ENCODE measurements at regions not wholly inside any gene's neighbourhood (a gene's known extent, or its start where the extent isn't known, plus 50 kb on each side); places are given as distances from the start of the nearest gene placed in this dataset.

GRCh38 chr9:69955536-69956355, 87.9 kb upstream of the MAMDC2 start:
- in situ Hi-C loops (cut with MboI; ENCODE audit: low sequenced_read_pairs), result loop anchor here (25.0 kb wide), 1 partner anchor 632 kb away; no protein-coding TSS in a partner anchor

DNA sequence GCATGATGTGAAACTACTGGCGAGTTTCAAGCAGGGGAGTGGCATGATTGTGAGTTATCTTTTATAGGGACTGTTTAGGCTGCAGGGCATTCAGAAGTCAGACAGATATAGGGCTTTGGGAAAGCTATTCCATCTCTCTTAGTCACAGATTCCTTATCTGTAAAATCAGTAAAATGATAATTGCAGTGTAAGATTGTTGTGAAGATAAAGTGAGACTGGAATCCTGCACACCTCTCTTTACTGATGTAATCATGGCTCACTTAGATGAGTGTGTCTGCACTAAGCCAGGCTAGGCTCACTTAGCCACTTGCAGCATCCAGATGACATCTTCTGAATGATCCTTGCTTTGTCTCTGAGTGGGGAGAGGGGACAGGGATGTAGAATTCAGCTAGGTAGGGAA, 81.8 kb upstream of the MAMDC2 start:
- in situ Hi-C loops (cut with MboI; ENCODE audit: low sequenced_read_pairs), result loop anchor here (25.0 kb wide), 1 partner anchor 625 kb away; no protein-coding TSS in a partner anchor

DNA sequence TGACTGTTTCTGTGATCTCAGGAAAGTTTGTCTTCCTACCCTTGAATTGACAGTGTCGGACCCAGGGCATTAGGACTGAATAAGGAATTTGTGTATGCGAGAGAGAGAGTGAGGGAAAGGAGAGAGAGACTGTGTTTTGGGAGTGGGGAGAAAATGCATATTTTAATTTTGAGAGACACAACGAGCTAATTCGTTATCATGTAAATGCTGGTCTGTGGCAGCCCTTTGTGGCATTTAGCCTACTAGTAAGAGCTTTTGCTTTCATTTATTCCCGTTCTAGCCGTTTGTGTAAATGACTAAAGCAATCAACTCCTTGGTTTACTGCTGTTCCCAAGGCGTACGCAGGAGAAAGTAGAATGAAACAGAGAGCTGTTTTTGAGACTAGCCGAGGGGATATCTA, 79.8 kb upstream of the MAMDC2 start:
- in situ Hi-C loops (cut with MboI; ENCODE audit: low sequenced_read_pairs), result loop anchor here (25.0 kb wide), 1 partner anchor 623 kb away; no protein-coding TSS in a partner anchor

DNA sequence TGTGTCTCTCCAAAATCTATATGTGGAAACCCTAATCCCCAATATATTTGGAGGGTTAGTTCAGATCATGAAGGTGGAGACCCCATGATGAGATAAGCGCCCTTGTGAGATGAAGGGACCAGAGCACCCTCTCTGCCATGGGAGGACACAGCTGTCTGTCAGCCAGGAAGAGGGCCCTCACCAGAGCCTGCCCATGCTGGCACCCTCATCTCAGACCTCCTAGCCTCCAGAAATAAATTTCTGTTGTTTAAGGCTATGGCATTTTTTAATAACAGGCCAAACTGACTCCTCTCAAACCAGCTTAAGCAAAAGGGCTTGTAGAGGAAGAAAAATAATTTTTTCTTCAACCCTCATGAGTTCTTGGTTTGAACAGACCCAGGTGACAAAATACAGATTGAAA, 79.2 kb upstream of the MAMDC2 start:
- in situ Hi-C loops (cut with MboI; ENCODE audit: low sequenced_read_pairs), result loop anchor here (25.0 kb wide), 1 partner anchor 623 kb away; no protein-coding TSS in a partner anchor

DNA sequence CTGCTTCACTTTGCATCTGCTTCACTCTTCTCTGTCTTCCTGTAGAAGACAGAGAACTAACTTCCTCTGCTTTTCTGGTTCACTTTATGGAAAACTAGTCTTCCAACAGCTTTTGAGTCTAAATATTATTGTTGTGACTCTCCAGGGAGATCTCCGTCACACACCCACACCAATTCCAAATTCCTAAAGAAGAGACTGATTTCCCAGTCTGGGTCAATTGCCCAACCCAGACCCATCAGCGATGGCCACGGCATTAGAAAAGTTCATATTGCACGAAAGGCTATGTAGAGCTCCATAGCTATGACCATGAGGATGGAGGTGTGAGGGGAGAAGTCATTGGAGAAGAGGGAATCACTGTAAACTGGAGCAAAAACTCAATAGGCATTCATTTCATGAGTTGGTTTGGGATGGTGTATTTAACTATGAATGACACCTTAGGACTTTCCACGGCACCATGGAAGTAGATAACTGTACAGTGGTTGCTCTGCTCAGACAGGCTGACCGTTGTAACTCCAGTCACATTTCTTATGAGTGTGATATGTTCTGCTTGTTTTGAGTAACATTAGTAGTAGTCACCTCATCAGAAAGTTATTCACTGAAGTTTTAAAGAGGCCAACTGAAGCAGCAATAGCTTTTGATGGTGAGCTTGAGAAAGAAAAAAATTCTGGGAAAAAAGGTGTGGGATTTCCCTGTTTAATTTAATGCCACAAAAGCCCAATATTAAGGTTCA, 78.1 kb upstream of the MAMDC2 start:
- in situ Hi-C loops (cut with MboI; ENCODE audit: low sequenced_read_pairs), result loop anchor here (25.0 kb wide), 1 partner anchor 622 kb away; no protein-coding TSS in a partner anchor

DNA sequence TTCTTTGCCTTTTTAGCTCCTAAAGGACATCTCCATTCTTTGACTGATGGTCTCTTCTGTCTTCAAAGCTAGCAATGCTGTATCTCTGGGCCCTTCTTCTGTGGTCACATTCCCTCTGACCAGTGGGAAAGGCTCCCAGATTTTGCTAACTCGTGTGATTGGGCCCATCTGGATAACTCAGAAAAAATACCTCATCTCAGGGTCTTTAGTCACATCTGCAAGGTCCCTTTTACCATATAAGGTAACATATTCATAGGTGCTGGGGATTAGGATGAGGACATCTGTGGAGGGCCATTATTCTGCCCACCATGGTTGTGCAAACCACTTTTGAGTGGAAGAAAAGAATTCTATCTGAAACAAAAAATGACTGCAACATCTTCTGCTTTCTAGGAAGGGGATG, 76.3 kb upstream of the MAMDC2 start:
- in situ Hi-C loops (cut with MboI; ENCODE audit: low sequenced_read_pairs), result loop anchor here (25.0 kb wide), 1 partner anchor 620 kb away; no protein-coding TSS in a partner anchor

DNA sequence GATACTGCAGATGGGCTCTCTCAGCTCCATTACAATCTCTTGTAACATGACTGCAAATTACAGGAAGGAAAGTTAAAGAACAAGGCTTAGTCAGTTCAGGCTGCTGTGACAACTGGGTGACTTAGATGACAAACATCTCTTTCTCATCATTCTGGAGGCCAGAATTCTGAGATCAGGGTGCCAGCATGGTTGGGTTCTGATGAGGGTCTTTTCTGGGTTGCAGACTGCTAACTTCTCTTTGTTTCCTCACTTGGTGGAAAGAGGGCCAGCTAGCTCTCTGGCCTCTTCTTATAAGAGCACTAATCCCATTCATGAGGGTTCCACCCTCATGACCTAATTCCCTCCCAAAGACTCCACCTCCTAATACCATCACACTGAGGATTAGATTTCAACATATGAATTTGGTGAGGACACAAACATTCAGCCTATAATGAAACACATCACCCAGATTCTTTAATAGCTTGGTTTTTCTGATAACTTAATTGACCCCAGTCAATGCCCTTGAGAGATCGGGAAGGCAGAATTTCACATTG, 73.6 kb upstream of the MAMDC2 start:
- in situ Hi-C loops (cut with MboI; ENCODE audit: low sequenced_read_pairs), result loop anchor here (25.0 kb wide), 1 partner anchor 617 kb away; no protein-coding TSS in a partner anchor

- in situ Hi-C loops (cut with MboI; ENCODE audit: low sequenced_read_pairs), result loop anchor here (25.0 kb wide), 1 partner anchor 615 kb away; no protein-coding TSS in a partner anchor
Measured at GRCh38 chr9:69971643-69972449, 71.8 kb upstream of the MAMDC2 start.

DNA sequence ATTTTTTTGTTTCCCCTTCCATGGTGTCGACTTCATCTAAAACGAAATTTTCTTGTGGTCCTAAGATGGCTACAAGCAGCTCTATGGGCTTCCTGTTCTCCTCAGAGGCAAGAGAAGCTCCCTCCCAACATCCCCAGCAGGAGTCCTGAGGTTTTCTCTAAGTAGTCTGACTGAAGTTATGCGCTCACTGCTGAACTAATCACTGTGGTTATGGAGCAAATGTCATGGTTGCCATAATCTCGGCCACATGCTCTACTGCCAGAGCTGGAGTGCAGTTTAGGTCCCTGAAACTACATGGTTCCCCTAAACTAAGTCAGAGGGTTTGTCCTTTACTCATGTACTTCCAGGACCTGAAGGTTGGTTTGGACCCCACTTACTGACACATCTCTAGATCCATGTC, 68.0 kb upstream of the MAMDC2 start:
- in situ Hi-C loops (cut with MboI; ENCODE audit: low sequenced_read_pairs), result no loop called here

DNA sequence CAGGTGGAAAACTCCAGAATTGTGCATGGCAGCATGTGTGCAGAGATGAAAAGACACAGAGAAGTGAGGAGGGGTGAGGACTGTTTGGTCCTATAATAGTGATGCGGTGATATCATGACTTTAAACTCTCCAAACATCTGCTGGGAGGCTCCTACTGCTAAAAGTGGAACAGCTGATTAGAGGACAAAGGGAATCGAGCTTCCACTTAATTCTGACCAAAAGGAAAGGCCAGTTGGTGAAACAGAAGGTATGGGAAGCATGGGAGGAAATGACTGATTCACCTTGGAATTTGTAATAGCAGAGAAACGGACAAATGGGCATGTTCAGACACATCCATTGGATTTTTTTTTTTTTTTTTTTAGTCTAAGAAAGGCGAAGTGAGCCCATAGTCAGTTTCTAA, 67.5 kb upstream of the MAMDC2 start:
- in situ Hi-C loops (cut with MboI; ENCODE audit: low sequenced_read_pairs), result no loop called here

GRCh38 chr9:69980041-69980440, 63.6 kb upstream of the MAMDC2 start:
- in situ Hi-C loops (cut with MboI; ENCODE audit: low sequenced_read_pairs), result no loop called here

DNA sequence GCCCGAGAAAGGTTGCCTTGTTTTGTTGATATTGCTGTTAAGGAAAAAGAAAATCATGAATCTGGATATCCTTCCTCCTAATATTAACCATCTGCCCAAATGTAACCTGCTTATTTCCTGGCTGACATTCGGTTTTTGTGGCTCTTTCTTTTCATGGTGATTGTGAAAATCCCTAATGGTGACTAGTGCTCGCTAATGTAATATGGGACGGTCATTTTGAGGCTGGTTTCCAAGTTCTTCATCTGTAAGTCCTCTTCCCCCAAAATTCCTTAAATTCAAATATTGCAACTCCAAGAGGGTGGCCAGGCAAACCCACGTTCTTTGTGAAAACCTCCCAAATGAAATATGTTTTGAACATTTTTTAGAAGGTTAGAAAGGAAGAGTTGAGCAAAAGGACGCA, 63.1 kb upstream of the MAMDC2 start:
- in situ Hi-C loops (cut with MboI; ENCODE audit: low sequenced_read_pairs), result no loop called here

DNA sequence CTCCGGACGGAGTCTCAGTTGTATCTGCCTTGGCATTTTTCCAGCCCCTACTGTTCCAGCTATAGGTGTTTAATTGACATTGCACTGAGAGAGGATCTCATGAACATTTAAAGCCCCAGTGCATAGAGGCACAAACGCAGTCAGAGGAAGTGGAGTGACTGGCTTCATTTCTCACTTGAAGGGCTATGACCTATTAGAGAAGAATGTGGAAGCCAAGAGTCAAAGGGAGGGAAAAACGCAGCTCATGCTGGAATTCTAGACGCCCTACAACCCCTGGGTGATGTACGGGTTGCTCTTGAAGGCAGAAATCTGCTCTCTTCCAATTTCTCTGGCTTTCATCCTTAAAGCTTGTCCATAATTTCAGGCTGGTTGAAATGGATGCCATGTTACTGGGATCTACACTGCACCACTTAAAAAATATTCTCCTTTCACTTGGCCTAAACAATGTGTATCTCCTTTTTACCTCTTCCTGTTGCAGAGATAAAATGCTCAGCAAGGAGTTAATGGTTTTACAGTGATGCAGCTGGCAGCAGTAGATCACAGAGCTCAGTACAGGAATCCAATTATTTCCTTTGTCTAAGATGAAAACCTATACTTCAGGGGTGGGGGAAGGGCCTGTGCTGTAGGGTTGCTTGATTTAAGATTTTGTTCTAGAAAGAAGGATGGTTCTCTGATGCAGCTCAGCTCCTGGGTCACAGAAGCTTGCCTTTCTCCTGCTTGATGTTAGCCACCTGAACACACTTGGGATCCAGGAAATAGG, 61.8 kb upstream of the MAMDC2 start:
- in situ Hi-C loops (cut with MboI; ENCODE audit: low sequenced_read_pairs), result no loop called here

DNA sequence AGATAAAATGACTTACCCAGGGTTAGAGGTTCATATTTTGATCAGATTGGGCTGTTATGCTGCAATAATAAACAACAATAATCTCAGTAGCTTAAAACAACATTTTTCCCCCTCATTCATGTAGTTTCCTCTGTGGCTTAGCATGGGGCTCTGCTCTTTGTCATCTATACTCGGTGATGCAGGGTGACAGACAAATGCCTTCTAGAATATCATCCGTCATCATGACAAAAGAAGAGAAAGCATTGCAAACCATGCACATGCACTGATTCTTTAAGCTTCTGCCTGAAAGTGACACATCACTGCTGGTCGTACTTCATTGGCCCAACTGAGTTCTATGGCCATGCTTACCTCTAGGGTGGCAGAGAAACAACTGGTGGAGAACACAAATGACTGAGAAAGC, 58.8 kb upstream of the MAMDC2 start:
- in situ Hi-C loops (cut with MboI; ENCODE audit: low sequenced_read_pairs), result no loop called here

GRCh38 chr9:69985971-69986370, 57.7 kb upstream of the MAMDC2 start:
- in situ Hi-C loops (cut with MboI; ENCODE audit: low sequenced_read_pairs), result no loop called here

DNA sequence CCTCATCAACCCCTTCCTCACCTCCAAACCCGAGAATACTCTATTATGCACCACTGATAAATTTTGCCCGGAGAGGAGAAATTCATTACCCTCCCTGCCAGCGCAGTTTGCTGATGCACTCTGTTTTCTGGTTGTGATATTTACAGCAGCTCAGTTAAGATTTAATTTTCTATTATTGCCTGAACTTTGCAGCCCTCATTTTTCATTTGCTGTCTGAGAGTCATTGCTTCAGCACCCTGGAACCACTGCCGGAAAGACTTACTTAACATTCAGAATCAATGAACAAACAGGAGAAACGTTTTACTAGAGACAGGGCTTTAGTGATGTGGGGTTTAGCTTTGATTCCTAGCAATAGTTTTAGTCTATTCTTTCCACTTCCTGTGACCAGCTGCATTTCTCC, 56.7 kb upstream of the MAMDC2 start:
- in situ Hi-C loops (cut with MboI; ENCODE audit: low sequenced_read_pairs), result no loop called here

DNA sequence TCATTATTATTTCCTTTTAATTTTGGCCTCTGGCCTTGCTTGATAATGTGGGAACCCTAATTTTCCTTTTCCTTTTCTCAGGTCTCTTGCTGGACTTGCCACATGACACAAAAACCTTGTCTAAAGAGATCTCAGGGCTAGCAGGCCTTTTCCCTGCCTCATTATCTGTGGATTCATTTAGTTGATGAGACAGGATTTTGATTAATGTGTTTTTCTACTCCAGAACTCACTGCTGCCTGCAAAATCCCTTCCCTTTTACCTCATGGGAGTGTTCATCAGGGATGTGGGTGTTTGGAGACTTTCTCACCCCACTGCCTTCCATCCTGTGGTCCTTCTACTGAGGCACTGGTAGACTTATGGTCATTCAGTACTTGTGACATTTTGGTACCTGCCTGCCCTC, 56.2 kb upstream of the MAMDC2 start:
- in situ Hi-C loops (cut with MboI; ENCODE audit: low sequenced_read_pairs), result no loop called here

GRCh38 chr9:69993110-69993509, 50.5 kb upstream of the MAMDC2 start:
- in situ Hi-C loops (cut with MboI; ENCODE audit: low sequenced_read_pairs), result no loop called here

All from HL-60/S4 treated with retinoic acid at 250 ng/mL for 4 days and 3 days (cell line).